DND-41 (cell line): ENCODE measurements at regions not wholly inside any gene's neighbourhood (a gene's known extent, or its start where the extent isn't known, plus 50 kb on each side); places are given as distances from the start of the nearest gene placed in this dataset.

Source experiments
- EZH2 ChIP-seq: IDR thresholded peaks from 3 replicates; pipeline ENCODE4 v1.6.1; 2012; ENCODE audit warnings: borderline replicate concordance, low read depth, mild to moderate bottlenecking, moderate library complexity, low read length, inconsistent platforms; ENCODE audit not compliant: severe bottlenecking
- TF ChIP-seq, protein P1 (sequence below): IDR thresholded peaks from 2 replicates; pipeline ENCODE4 v1.5.1; 2012; ENCODE audit warnings: borderline replicate concordance, low read length, moderate library complexity, mild to moderate bottlenecking; ENCODE audit not compliant: poor library complexity, severe bottlenecking; ENCODE audit errors: extremely low read depth

DNA sequence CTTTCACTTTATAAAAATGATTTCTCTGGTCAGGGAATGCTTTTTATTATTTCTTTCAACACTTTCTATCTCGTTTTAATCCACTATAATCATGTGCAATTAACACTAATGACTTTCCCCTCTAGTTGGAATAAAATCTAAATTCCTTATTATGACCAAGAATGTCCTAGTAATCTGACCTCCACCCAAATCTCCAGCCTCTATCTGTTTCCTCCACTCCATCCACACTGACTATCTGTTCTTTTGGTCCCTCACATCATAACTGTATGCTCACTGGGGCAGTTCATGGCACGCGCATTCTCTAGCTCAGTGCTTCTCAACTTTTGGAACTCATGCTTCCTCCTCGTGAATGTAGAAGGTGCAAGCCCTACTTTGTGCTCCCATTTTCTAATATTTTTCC is 244.7 kb downstream of the POSTN start:
- TF ChIP-seq, protein P1, sequence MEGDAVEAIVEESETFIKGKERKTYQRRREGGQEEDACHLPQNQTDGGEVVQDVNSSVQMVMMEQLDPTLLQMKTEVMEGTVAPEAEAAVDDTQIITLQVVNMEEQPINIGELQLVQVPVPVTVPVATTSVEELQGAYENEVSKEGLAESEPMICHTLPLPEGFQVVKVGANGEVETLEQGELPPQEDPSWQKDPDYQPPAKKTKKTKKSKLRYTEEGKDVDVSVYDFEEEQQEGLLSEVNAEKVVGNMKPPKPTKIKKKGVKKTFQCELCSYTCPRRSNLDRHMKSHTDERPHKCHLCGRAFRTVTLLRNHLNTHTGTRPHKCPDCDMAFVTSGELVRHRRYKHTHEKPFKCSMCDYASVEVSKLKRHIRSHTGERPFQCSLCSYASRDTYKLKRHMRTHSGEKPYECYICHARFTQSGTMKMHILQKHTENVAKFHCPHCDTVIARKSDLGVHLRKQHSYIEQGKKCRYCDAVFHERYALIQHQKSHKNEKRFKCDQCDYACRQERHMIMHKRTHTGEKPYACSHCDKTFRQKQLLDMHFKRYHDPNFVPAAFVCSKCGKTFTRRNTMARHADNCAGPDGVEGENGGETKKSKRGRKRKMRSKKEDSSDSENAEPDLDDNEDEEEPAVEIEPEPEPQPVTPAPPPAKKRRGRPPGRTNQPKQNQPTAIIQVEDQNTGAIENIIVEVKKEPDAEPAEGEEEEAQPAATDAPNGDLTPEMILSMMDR = no peak
- TF ChIP-seq EZH2 = no peak
